Upper lobe of left lung (tissue), 6 donors: ENCODE measurements at regions not wholly inside any gene's neighbourhood (a gene's known extent, or its start where the extent isn't known, plus 50 kb on each side); places are given as distances from the start of the nearest gene placed in this dataset.

Source experiments
- ATAC-seq, 2 donors: fragments of 200-7000 bp; cut with Tn5 transposase; one replicate each; pipeline ENCODE4 v1.9.1; 2022; ENCODE audit warnings: mild to moderate bottlenecking in 2 of 2, moderate library complexity in 2 of 2; ENCODE audit not compliant: low FRiP score in 2 of 2
- DNase-seq, 2 donors: peaks; one replicate each; pipeline ENCODE4 v3.0.0-alpha.2; 2019 to 2020
- H3K27ac ChIP-seq, 4 donors: fragments of 200-600 bp; sonication (generic); one replicate each; pipeline ENCODE4 v1.5.1; 2016 to 2019
- H3K27me3 ChIP-seq, 4 donors: fragments of 200-600 bp; sonication (generic); one replicate each; pipeline ENCODE4 v1.5.1; 2017 to 2019
- H3K36me3 ChIP-seq, 4 donors: fragments of 200-600 bp; sonication (generic); one replicate each; pipeline ENCODE4 v1.5.1; 2016 to 2019
- H3K4me1 ChIP-seq, 4 donors: fragments of 200-600 bp; sonication (generic); one replicate each; pipeline ENCODE4 v1.5.1; 2018 to 2019
- H3K4me3 ChIP-seq, 4 donors: fragments of 200-600 bp; sonication (generic); one replicate each; pipeline ENCODE4 v1.5.1; 2017 to 2019; ENCODE audit warnings: mild to moderate bottlenecking in 2 of 4, moderate library complexity in 1 of 4
- H3K9me3 ChIP-seq, 4 donors: fragments of 200-600 bp; sonication (generic); one replicate each; pipeline ENCODE4 v1.5.1; 2018 to 2019
- EP300 ChIP-seq, 4 donors: sonication (generic); formaldehyde crosslinking; IDR thresholded peaks; one replicate each; pipeline ENCODE4 v1.5.1; 2017; ENCODE audit warnings: antibody characterized with exemption in 4 of 4, control low read depth in 2 of 4
- POLR2A ChIP-seq, 4 donors: fragments of 450-650 bp; IDR thresholded peaks; one replicate each; pipeline ENCODE4 v1.5.1; 2016 to 2017; ENCODE audit warnings: antibody characterized with exemption in 4 of 4, mild to moderate bottlenecking in 2 of 4
- POLR2AphosphoS5 ChIP-seq, 2 donors: sonication (generic); formaldehyde crosslinking; IDR thresholded peaks; one replicate each; pipeline ENCODE4 v1.5.1; 2017; ENCODE audit warnings: antibody characterized with exemption in 2 of 2
- WGBS, 2 donors: methylation state at CpG; one replicate each; pipeline ENCODE4 v1.1.5; 2017 to 2018; 5-methylcytosine and 5-hydroxymethylcytosine counted together
- TF ChIP-seq, protein P1 (sequence below), 6 experiments: fragments of 450-650 bp in 4 of 6; fragments of 200-600 bp in 2 of 6; sonication (generic) in 2 of 6; IDR thresholded peaks; one replicate each; pipeline ENCODE4 v1.5.1; 2016 to 2019; ENCODE audit warnings: antibody characterized with exemption in 6 of 6
- donor health status: DM: no; HTN: no; CAD: no; lungs with moderate emphysema.
- donor health status: DM: no; HTN: yes; CAD: no; lungs with severe emphysema.

- 51% methylated on average over 4 of the region's 4 CpGs for WGBS, 2 donors
These were observed 50.6 kb upstream of the COG2 start for GRCh38 chr1:230591678-230592077.

DNA sequence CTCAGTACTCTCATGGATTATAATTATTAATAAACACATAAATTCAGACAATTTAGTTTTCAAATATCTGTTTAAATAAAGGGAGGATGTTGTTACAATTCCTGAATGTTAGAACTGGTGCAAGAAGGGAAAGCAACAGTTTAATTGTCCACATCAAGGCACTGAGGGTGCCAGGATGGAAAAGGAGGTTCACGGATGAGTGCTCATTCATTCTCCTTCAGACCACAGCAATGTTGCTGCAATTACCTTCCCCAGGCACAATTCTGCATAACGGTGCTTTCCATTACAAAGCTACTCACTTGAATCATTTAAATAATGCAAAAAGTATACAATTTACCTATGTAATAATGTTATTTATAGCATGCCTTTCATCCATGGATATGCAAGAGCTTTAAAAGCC, 52.3 kb upstream of the COG2 start:
- DNase-seq (no peak), ATAC-seq (no peak)
- no peaks in the 10 kb centered on the region for H3K4me1 ChIP-seq
- no peaks in the 10 kb centered on the region for H3K9me3 ChIP-seq
- H3K36me3 ChIP-seq, result no peaks in the 10 kb centered on the region
- no peaks in the 10 kb centered on the region for H3K27me3 ChIP-seq
- no peak overlapping the region for H3K4me3 ChIP-seq
- TF ChIP-seq POLR2A (IDR thresholded peaks at IDR 0.05), result no peak
- TF ChIP-seq, protein P1, sequence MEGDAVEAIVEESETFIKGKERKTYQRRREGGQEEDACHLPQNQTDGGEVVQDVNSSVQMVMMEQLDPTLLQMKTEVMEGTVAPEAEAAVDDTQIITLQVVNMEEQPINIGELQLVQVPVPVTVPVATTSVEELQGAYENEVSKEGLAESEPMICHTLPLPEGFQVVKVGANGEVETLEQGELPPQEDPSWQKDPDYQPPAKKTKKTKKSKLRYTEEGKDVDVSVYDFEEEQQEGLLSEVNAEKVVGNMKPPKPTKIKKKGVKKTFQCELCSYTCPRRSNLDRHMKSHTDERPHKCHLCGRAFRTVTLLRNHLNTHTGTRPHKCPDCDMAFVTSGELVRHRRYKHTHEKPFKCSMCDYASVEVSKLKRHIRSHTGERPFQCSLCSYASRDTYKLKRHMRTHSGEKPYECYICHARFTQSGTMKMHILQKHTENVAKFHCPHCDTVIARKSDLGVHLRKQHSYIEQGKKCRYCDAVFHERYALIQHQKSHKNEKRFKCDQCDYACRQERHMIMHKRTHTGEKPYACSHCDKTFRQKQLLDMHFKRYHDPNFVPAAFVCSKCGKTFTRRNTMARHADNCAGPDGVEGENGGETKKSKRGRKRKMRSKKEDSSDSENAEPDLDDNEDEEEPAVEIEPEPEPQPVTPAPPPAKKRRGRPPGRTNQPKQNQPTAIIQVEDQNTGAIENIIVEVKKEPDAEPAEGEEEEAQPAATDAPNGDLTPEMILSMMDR (IDR thresholded peaks at IDR 0.05), result no peak
- TF ChIP-seq EP300 (IDR thresholded peaks at IDR 0.05), result no peak
- no peak for TF ChIP-seq POLR2AphosphoS5 (IDR thresholded peaks at IDR 0.05)
- no peak overlapping the region for H3K27ac ChIP-seq
- 69 to 83% methylated on average over 2 of the region's 2 CpGs for WGBS, 2 donors

More at GRCh38 chr1:230591678-230592077, 50.6 kb upstream of the COG2 start:
- Histone ChIP-seq H3K36me3 (no peaks in the 10 kb centered on the region), H3K4me3 (no peak overlapping the region), H3K27me3 (no peaks in the 10 kb centered on the region), H3K9me3 (no peaks in the 10 kb centered on the region), H3K27ac (no peak overlapping the region), H3K4me1 (no peaks in the 10 kb centered on the region)
- TF ChIP-seq POLR2AphosphoS5 (IDR thresholded peaks at IDR 0.05), result no peak
- TF ChIP-seq EP300 (IDR thresholded peaks at IDR 0.05), result no peak
- no peak for TF ChIP-seq POLR2A (IDR thresholded peaks at IDR 0.05)
- TF ChIP-seq, protein P1 (IDR thresholded peaks at IDR 0.05), result no peak
- no peak for DNase-seq
- no peak for ATAC-seq

DNA sequence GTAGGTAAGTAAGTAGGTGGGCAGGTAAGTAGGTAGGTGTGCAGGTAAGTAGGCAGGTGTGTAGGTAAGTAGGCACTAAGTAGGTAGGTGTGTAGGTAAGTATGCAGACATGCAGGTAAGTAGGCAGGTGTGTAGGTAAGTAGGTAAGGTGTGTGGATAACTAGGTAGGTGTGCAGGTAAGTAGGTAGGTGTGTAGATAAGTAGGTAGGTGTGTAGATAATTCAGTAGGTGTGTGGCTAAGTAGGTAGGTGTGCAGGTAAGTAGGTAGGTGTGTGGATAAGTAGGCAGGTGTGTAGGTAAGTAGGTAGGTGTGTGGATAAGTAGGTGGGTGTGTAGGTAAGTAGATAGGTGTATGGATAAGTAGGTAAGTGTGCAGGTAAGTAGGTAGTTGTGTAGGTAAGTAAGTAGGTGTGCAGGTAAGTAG, 53.9 kb upstream of the COG2 start:
- Histone ChIP-seq H3K9me3 (no peaks in the 10 kb centered on the region), H3K4me3 (no peak overlapping the region), H3K4me1 (no peaks in the 10 kb centered on the region), H3K27me3 (no peaks in the 10 kb centered on the region), H3K36me3 (no peaks in the 10 kb centered on the region), H3K27ac (no peak overlapping the region)
- no peak for DNase-seq
- TF ChIP-seq EP300 (IDR thresholded peaks at IDR 0.05), result no peak
- TF ChIP-seq POLR2AphosphoS5 (IDR thresholded peaks at IDR 0.05), result no peak
- TF ChIP-seq, protein P1 (IDR thresholded peaks at IDR 0.05), result no peak
- TF ChIP-seq POLR2A (IDR thresholded peaks at IDR 0.05), result no peak
- no peak for ATAC-seq

GRCh38 chr1:230587061-230587460, 55.2 kb upstream of the COG2 start:
- TF ChIP-seq POLR2A (IDR thresholded peaks at IDR 0.05) (no peak), EP300 (IDR thresholded peaks at IDR 0.05) (no peak), POLR2AphosphoS5 (IDR thresholded peaks at IDR 0.05) (no peak)
- TF ChIP-seq, protein P1 (IDR thresholded peaks at IDR 0.05), result no peak
- Histone ChIP-seq H3K9me3 (no peaks in the 10 kb centered on the region), H3K4me3 (no peak overlapping the region), H3K27ac (no peak overlapping the region), H3K36me3 (no peaks in the 10 kb centered on the region), H3K4me1 (no peaks in the 10 kb centered on the region), H3K27me3 (no peaks in the 10 kb centered on the region)
- DNase-seq (no peak), ATAC-seq (no peak)
- 76% methylated on average over 3 of the region's 3 CpGs for WGBS, 2 donors

- Histone ChIP-seq H3K4me1 (no peaks in the 10 kb centered on the region), H3K27me3 (no peaks in the 10 kb centered on the region), H3K9me3 (no peaks in the 10 kb centered on the region), H3K27ac (no peak overlapping the region), H3K4me3 (no peak overlapping the region), H3K36me3 (no peaks in the 10 kb centered on the region)
- ATAC-seq (no peak), DNase-seq (no peak)
- TF ChIP-seq, protein P1 (IDR thresholded peaks at IDR 0.05), result no peak
- TF ChIP-seq POLR2AphosphoS5 (IDR thresholded peaks at IDR 0.05), result no peak
- no peak for TF ChIP-seq EP300 (IDR thresholded peaks at IDR 0.05)
- no peak for TF ChIP-seq POLR2A (IDR thresholded peaks at IDR 0.05)
These were observed 57.6 kb upstream of the COG2 start for GRCh38 chr1:230584660-230585059.
